Endothelial cell of umbilical vein (primary cell): ENCODE measurements at regions not wholly inside any gene's neighbourhood (a gene's known extent, or its start where the extent isn't known, plus 50 kb on each side); places are given as distances from the start of the nearest gene placed in this dataset.
A peak's percentile ranks its signal among the peaks of the same experiment; 100 is the strongest.

ENCODE experiments used
- BruUV-seq: library from RNA; stranded (reverse); fragments of 400-500 nt; replicated peaks from 2 replicates; lab custom pipeline; 2021; lab: Mats Ljungman, UMichigan
- CTCF ChIA-PET: fragments of 300-600, 350-600 bp; sonication (Branson Sonifier 250); formaldehyde crosslinking; loops from one replicate; lab custom pipeline; 2021; ENCODE audit warnings: antibody characterized with exemption, inconsistent platforms; lab: Charles Lee
- POLR2A ChIA-PET: fragments of 300-600, 350-600 bp; sonication (Branson Sonifier 250); formaldehyde crosslinking; loops from one replicate; lab custom pipeline; 2021; ENCODE audit warnings: antibody characterized with exemption, inconsistent platforms; lab: Charles Lee
- DNase-seq: peaks from one replicate; pipeline ENCODE4 v3.0.0-alpha.2; 2011; ENCODE audit warnings: low read depth, low spot score
- FAIRE-seq: peaks from 2 replicates; lab custom pipeline; 2011; peaks lifted over from hg19 to GRCh38; lab: Jason Lieb, UNC
- H2AFZ ChIP-seq: 2 replicates; pipeline ENCODE4 v1.6.0; 2012; ENCODE audit warnings: low read depth, low read length, control low read depth, inconsistent platforms
- H3K27ac ChIP-seq: 2 replicates; pipeline ENCODE4 v1.5.1; 2011; ENCODE audit warnings: low read depth, mild to moderate bottlenecking, control low read depth, low read length, moderate library complexity; ENCODE audit not compliant: insufficient read depth
- H3K27me3 ChIP-seq, 2 experiments: 2 replicates each; pipeline versions ENCODE4 v1.6.0 to v1.6.1; 2011; ENCODE audit warnings: low read length in 2 of 2, mixed read lengths in 1 of 2; ENCODE audit not compliant: control insufficient read depth in 2 of 2, insufficient read depth in 2 of 2
- H3K36me3 ChIP-seq, 2 experiments: 2 replicates in 1 of 2; 3 replicates in 1 of 2; pipeline ENCODE4 v1.5.1; 2011; ENCODE audit warnings: low read length in 2 of 2, mild to moderate bottlenecking in 1 of 2, moderate library complexity in 1 of 2; ENCODE audit not compliant: control insufficient read depth in 2 of 2, insufficient read depth in 2 of 2; ENCODE audit errors: extremely low read depth in 1 of 2
- H3K4me1 ChIP-seq: 3 replicates; pipeline ENCODE4 v1.5.1; 2011; ENCODE audit warnings: mild to moderate bottlenecking, low read length; ENCODE audit not compliant: control insufficient read depth, insufficient read depth; ENCODE audit errors: extremely low read depth
- H3K4me2 ChIP-seq: 2 replicates; pipeline ENCODE4 v1.6.1; 2011; ENCODE audit warnings: low read length, control low read depth, mixed read lengths; ENCODE audit not compliant: insufficient read depth
- H3K4me3 ChIP-seq, 3 experiments: fragments of 200-600 bp in 1 of 3; sonication (generic), shearing (Covaris generic) in 1 of 3; replicated peaks in 1 of 3; 2 replicates each; pipeline ENCODE4 v1.5.1; 2011 to 2016; ENCODE audit warnings: control low read depth in 3 of 3, low read length in 3 of 3, mild to moderate bottlenecking in 2 of 3, inconsistent platforms in 1 of 3, low read depth in 1 of 3, moderate library complexity in 1 of 3; ENCODE audit not compliant: insufficient read depth in 1 of 3
- H3K79me2 ChIP-seq: 2 replicates; pipeline ENCODE4 v1.6.0; 2012; ENCODE audit warnings: low read length, inconsistent platforms; ENCODE audit not compliant: control insufficient read depth, insufficient read depth
- H3K9ac ChIP-seq: replicated peaks from 2 replicates; pipeline ENCODE3; 2011; ENCODE audit warnings: low read length, control low read depth; ENCODE audit not compliant: insufficient read depth; ENCODE audit errors: extremely low read depth
- H3K9me1 ChIP-seq: replicated peaks from 3 replicates; pipeline ENCODE4 v1.6.0; 2011; ENCODE audit warnings: mild to moderate bottlenecking, low read length; ENCODE audit not compliant: control insufficient read depth, insufficient read depth; ENCODE audit errors: extremely low read depth
- H3K9me3 ChIP-seq: replicated peaks from 2 replicates; pipeline ENCODE4 v1.5.1; 2012; ENCODE audit warnings: low read length, inconsistent platforms; ENCODE audit not compliant: control insufficient read depth, insufficient read depth
- H4K20me1 ChIP-seq: replicated peaks from 2 replicates; pipeline ENCODE3; 2011; ENCODE audit warnings: mild to moderate bottlenecking, low read length; ENCODE audit not compliant: control insufficient read depth, insufficient read depth; ENCODE audit errors: extremely low read depth
- EZH2 ChIP-seq: IDR thresholded peaks from 2 replicates; pipeline ENCODE4 v1.6.1; 2012; ENCODE audit warnings: borderline replicate concordance, low read depth, mild to moderate bottlenecking, moderate library complexity, low read length, inconsistent platforms; ENCODE audit not compliant: severe bottlenecking
- FOS ChIP-seq: IDR thresholded peaks from 2 replicates; pipeline ENCODE4 v1.6.1; 2011; ENCODE audit warnings: mild to moderate bottlenecking, low read length, moderate library complexity, borderline replicate concordance; ENCODE audit not compliant: insufficient read depth
- GATA2 ChIP-seq: IDR thresholded peaks from 2 replicates; pipeline ENCODE4 v1.7.0; 2011; ENCODE audit warnings: low read depth, mild to moderate bottlenecking, moderate library complexity, mixed read lengths, low read length; ENCODE audit not compliant: insufficient read length, insufficient read depth
- JUN ChIP-seq: IDR thresholded peaks from 2 replicates; pipeline ENCODE4 v1.6.1; 2011; ENCODE audit warnings: borderline replicate concordance, low read depth; ENCODE audit not compliant: insufficient read length, insufficient read depth
- MYC ChIP-seq: IDR thresholded peaks from one replicate; pipeline ENCODE4 v1.6.1; 2011; ENCODE audit warnings: mild to moderate bottlenecking, low read depth, low read length
- POLR2A ChIP-seq: IDR thresholded peaks from 2 replicates; pipeline ENCODE4 v1.6.1; 2012; ENCODE audit warnings: low read depth, mild to moderate bottlenecking, control low read depth, low read length
- POLR2AphosphoS5 ChIP-seq: IDR thresholded peaks from 2 replicates; pipeline ENCODE4 v1.6.1; 2012; ENCODE audit warnings: low read depth, mild to moderate bottlenecking, control low read depth, low read length, moderate library complexity; ENCODE audit not compliant: insufficient read depth
- dilution Hi-C: fragments of 300-500 bp; cut with MboI; formaldehyde crosslinking; loops from one replicate; pipeline ENCODE4 v1.15.0; 2019; ENCODE audit warnings: low sequenced_read_pairs; ENCODE audit not compliant: extremely low pct_ligation_motif_present
- intact Hi-C: fragments of 100-400 bp; cut with micrococcal nuclease; formaldehyde crosslinking; loops from one replicate; pipeline ENCODE4 v1.10.0; 2022
- TF ChIP-seq, protein P1 (sequence below), 2 donors: IDR thresholded peaks; 1 replicate in 1 of 2; 2 replicates in 1 of 2; pipeline ENCODE4 v1.5.1; 2011; ENCODE audit warnings: low read length in 2 of 2, mild to moderate bottlenecking in 2 of 2, moderate library complexity in 2 of 2, control low read depth in 1 of 2, inconsistent platforms in 1 of 2, low read depth in 1 of 2; ENCODE audit not compliant: insufficient read depth in 1 of 2; ENCODE audit errors: extremely low read depth in 1 of 2
- TF ChIP-seq, protein P2 (sequence below): IDR thresholded peaks from 2 replicates; pipeline ENCODE4 v1.6.1; 2011; ENCODE audit not compliant: insufficient read depth, insufficient read length

DNA sequence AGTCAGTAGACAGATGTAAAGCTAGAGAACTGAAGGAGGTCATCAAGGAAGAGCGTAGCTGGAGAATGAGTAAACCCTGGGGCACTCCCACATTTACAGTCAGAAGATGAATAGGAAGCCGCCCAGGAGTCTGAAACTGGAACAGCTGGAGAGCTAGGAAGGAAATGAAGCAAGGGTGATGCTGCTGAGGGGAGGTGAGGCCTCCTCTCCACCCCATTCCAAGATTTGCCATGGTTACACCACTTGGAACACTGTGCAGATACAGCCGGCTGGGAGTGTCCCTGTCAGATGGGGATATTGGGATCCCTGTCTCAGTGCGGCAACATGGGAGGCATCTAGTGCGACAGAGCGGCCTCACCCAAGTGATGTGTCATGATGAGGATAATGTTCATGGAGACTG, 51.8 kb upstream of the GPI start:
- TF ChIP-seq, protein P1, sequence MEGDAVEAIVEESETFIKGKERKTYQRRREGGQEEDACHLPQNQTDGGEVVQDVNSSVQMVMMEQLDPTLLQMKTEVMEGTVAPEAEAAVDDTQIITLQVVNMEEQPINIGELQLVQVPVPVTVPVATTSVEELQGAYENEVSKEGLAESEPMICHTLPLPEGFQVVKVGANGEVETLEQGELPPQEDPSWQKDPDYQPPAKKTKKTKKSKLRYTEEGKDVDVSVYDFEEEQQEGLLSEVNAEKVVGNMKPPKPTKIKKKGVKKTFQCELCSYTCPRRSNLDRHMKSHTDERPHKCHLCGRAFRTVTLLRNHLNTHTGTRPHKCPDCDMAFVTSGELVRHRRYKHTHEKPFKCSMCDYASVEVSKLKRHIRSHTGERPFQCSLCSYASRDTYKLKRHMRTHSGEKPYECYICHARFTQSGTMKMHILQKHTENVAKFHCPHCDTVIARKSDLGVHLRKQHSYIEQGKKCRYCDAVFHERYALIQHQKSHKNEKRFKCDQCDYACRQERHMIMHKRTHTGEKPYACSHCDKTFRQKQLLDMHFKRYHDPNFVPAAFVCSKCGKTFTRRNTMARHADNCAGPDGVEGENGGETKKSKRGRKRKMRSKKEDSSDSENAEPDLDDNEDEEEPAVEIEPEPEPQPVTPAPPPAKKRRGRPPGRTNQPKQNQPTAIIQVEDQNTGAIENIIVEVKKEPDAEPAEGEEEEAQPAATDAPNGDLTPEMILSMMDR (IDR thresholded peaks at IDR 0.05; ENCODE audit: extremely low read depth in 1 of 2, insufficient read depth in 1 of 2, low read depth in 1 of 2, low read length in 2 of 2), result no peak
- TF ChIP-seq POLR2A (peak; percentile 39), GATA2 (peak; percentile 15), FOS (peak; percentile 72), JUN (peak; percentile 29), POLR2AphosphoS5 (peak; percentile 56), MYC (no peak), EZH2 (no peak)
- TF ChIP-seq, protein P2, sequence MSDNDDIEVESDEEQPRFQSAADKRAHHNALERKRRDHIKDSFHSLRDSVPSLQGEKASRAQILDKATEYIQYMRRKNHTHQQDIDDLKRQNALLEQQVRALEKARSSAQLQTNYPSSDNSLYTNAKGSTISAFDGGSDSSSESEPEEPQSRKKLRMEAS, result no peak
- Histone ChIP-seq H2AFZ (no peak overlapping the region), H3K9me3 (no peaks in the 10 kb centered on the region), H3K4me3 (no peak overlapping the region), H3K4me2 (peak overlapping the region; percentile 56), H3K27ac (peak overlapping the region; percentile 71), H3K9ac (no peak overlapping the region), H3K27me3 (no peaks in the 10 kb centered on the region), H3K36me3 (no peaks in the 10 kb centered on the region), H4K20me1 (no peaks in the 10 kb centered on the region), H3K4me1 (peaks cover 35% of the 10 kb centered on the region), H3K79me2 (peaks cover 43% of the 10 kb centered on the region), H3K9me1 (no peaks in the 10 kb centered on the region)
- dilution Hi-C loops, result no loop called here
- no TSS peak for BruUV-seq
- intact Hi-C loops, result loop anchor here (1.0 kb wide), 2 partner anchors 19 to 43 kb away; no protein-coding TSS in a partner anchor
- DNase-seq (peak; percentile 66), FAIRE-seq (peak; percentile 86)
- ChIA-PET CTCF (interaction anchor here (0.7 to 1.5 kb wide), 4 partner anchors 13 to 41 kb away, joined by 3 to 4 read pairs (median 4); no protein-coding TSS in a partner anchor), POLR2A (interaction anchor here (0.6 to 0.8 kb wide), 3 partner anchors 19 to 42 kb away, joined by 3 to 4 read pairs (median 3); no protein-coding TSS in a partner anchor)
